Spinal cord (tissue), 9 donors: ENCODE measurements at regions not wholly inside any gene's neighbourhood (a gene's known extent, or its start where the extent isn't known, plus 50 kb on each side); places are given as distances from the start of the nearest gene placed in this dataset.

Source experiments
- DNase-seq, 6 donors: peaks; one replicate each; pipeline versions ENCODE4 v3.0.0 to v3.0.0-alpha.2; 2013 to 2015; ENCODE audit warnings: low spot score in 6 of 6, low read depth in 4 of 6
- H3K27ac ChIP-seq: one replicate; pipeline ENCODE4 v1.5.1; 2013; ENCODE audit warnings: low read depth, low read length, control low read depth
- H3K27me3 ChIP-seq: one replicate; pipeline ENCODE4 v1.6.1; 2013; ENCODE audit warnings: low read length; ENCODE audit not compliant: control insufficient read depth, insufficient read depth
- H3K36me3 ChIP-seq: one replicate; pipeline ENCODE4 v1.6.1; 2013; ENCODE audit warnings: low read length; ENCODE audit not compliant: control insufficient read depth, insufficient read depth
- H3K4me1 ChIP-seq: one replicate; pipeline ENCODE4 v1.6.1; 2013; ENCODE audit warnings: low read length; ENCODE audit not compliant: control insufficient read depth, insufficient read depth
- H3K4me3 ChIP-seq: one replicate; pipeline ENCODE4 v1.5.1; 2013; ENCODE audit warnings: low read depth, low read length, control low read depth
- H3K9me3 ChIP-seq: one replicate; pipeline ENCODE4 v1.6.1; 2013; ENCODE audit warnings: low read length; ENCODE audit not compliant: control insufficient read depth, insufficient read depth
- WGBS: methylation state at CpG from one replicate; pipeline ENCODE4 v1.1.5; 2013; ENCODE audit warnings: missing lambda C conversion rate; ENCODE audit not compliant: insufficient coverage; 5-methylcytosine and 5-hydroxymethylcytosine counted together
- donor health status: healthy.

- no peak overlapping the region for H3K27ac ChIP-seq
- no peak for DNase-seq
- no CpG with 5 or more reads among the region's 3 CpGs for whole genome bisulfite sequencing
- H3K36me3 ChIP-seq: no peaks in the 10 kb centered on the region
- H3K27me3 ChIP-seq: no peaks in the 10 kb centered on the region
- no peaks in the 10 kb centered on the region for H3K9me3 ChIP-seq
- H3K4me1 ChIP-seq: no peaks in the 10 kb centered on the region
- H3K4me3 ChIP-seq: no peak overlapping the region
These were observed 73.6 kb downstream of the CYLC2 start for GRCh38 chr9:103068753-103069152.

GRCh38 chr9:103078581-103078980 lies 83.4 kb downstream of the CYLC2 start:
- no peaks in the 10 kb centered on the region for H3K36me3 ChIP-seq
- WGBS: no CpG with 5 or more reads among the region's 1 CpG
- H3K9me3 ChIP-seq: no peaks in the 10 kb centered on the region
- H3K4me1 ChIP-seq: no peaks in the 10 kb centered on the region
- H3K27ac ChIP-seq: no peak overlapping the region
- no peak for DNase-seq
- no peak overlapping the region for H3K4me3 ChIP-seq
- no peaks in the 10 kb centered on the region for H3K27me3 ChIP-seq

- Histone ChIP-seq H3K36me3 (no peaks in the 10 kb centered on the region), H3K27me3 (no peaks in the 10 kb centered on the region), H3K4me3 (no peak overlapping the region), H3K9me3 (no peaks in the 10 kb centered on the region), H3K4me1 (no peaks in the 10 kb centered on the region), H3K27ac (no peak overlapping the region)
- WGBS: no CpG with 5 or more reads among the region's 1 CpG
- no peak for DNase-seq
These were observed 87.4 kb downstream of the CYLC2 start for GRCh38 chr9:103082494-103082893.

DNA sequence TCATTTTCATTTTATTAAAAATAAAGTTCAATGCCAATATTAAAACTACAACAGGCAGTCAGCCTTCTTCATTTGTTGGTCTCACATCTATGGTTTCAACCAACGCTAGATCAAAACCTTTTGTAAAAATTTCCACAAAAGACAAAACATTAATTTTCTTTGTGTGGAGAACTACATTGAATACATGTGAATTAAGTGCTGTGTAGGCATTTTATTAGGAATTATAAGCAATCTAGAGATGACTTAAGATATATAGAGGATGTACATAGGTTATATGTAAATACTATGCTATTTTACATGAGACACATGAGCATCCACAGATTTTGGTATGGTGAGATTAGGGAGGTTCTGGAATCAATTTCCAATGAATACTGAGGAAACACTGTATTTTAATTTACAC lies 94.2 kb downstream of the CYLC2 start:
- no peak overlapping the region for H3K4me3 ChIP-seq
- no CpG with 5 or more reads among the region's 1 CpG for WGBS
- H3K27me3 ChIP-seq: no peaks in the 10 kb centered on the region
- no peak overlapping the region for H3K27ac ChIP-seq
- H3K9me3 ChIP-seq: no peaks in the 10 kb centered on the region
- H3K4me1 ChIP-seq: no peaks in the 10 kb centered on the region
- H3K36me3 ChIP-seq: no peaks in the 10 kb centered on the region
- no peak for DNase-seq

DNA sequence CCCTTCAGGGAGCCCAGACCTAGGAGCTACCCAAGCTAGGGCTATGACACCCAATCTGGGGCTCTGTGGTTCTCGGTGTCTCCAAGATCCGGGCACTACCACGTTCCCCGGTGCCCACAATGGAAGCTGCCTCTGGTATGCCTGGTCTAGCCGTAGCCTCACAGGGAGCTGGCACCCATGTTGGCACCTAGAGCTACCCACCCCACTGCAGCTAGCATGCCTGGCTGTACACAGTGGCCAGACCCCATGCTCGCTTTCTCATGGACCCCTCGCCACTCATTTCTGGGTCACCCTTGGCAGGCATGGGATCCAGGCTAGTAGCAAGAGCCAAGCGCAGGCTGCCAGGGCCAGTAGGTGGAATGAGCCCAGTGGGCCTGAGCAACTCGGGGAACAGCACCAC lies 109.0 kb downstream of the CYLC2 start:
- no peaks in the 10 kb centered on the region for H3K27me3 ChIP-seq
- H3K4me1 ChIP-seq: no peaks in the 10 kb centered on the region
- no peaks in the 10 kb centered on the region for H3K9me3 ChIP-seq
- 88% methylated on average over 8 of the region's 9 CpGs for WGBS
- H3K27ac ChIP-seq: no peak overlapping the region
- no peak overlapping the region for H3K4me3 ChIP-seq
- no peak for DNase-seq
- no peaks in the 10 kb centered on the region for H3K36me3 ChIP-seq

DNA sequence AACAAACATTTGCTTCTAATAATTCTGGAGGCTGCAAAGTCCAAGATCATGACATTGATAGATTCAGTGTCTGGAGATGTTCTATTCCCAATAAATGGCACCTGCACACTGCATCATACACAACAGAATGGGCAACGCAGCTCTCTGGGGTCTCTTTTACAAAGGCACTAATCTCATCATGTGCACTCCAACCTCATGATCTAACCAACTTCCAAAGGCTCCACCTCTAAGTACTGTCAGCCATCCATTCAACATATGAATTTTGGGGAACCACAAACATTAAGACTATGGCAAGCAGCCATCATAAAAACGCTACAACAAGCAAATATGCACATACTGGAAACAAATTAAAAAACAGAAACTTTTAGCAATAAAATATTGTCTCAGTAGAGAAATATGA lies 121.1 kb downstream of the CYLC2 start:
- no peaks in the 10 kb centered on the region for H3K4me1 ChIP-seq
- 91% methylated on average over 1 of the region's 2 CpGs for WGBS
- DNase-seq: no peak
- no peak overlapping the region for H3K4me3 ChIP-seq
- no peaks in the 10 kb centered on the region for H3K9me3 ChIP-seq
- H3K27me3 ChIP-seq: no peaks in the 10 kb centered on the region
- H3K36me3 ChIP-seq: no peaks in the 10 kb centered on the region
- no peak overlapping the region for H3K27ac ChIP-seq

DNA sequence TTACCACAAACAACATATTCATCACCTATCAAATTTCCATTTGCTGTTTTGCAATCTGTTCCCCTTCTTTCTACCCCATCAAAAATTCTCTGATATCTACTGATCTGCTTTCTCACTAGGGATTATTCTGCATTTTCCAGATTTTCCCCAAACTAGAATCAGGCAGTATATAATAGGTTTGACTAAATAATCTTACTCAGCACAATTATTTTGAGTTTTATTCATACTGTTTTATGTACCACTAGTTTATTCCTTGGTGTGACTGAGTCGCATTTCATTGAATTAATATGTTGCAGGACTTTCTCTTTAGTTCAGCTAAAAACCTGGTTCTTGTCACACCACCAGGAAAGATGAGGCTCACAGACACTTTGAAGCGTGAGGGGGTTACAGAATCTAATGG lies 131.4 kb downstream of the CYLC2 start:
- Histone ChIP-seq H3K4me3 (no peak overlapping the region), H3K36me3 (no peaks in the 10 kb centered on the region)
- no CpG with 5 or more reads among the region's 2 CpGs for WGBS

GRCh38 chr9:103139891-103140290 lies 144.8 kb downstream of the CYLC2 start:
- H3K27ac ChIP-seq: no peak overlapping the region
- no CpG with 5 or more reads among the region's 2 CpGs for WGBS
- H3K9me3 ChIP-seq: no peaks in the 10 kb centered on the region
- no peak for DNase-seq
- no peak overlapping the region for H3K4me3 ChIP-seq
- no peaks in the 10 kb centered on the region for H3K36me3 ChIP-seq
- H3K4me1 ChIP-seq: no peaks in the 10 kb centered on the region
- no peaks in the 10 kb centered on the region for H3K27me3 ChIP-seq

More for the DNA sequence above, 131.4 kb downstream of the CYLC2 start:
- Histone ChIP-seq H3K9me3 (no peaks in the 10 kb centered on the region), H3K27ac (no peak overlapping the region), H3K27me3 (no peaks in the 10 kb centered on the region), H3K4me1 (no peaks in the 10 kb centered on the region)
- DNase-seq: no peak

DNA sequence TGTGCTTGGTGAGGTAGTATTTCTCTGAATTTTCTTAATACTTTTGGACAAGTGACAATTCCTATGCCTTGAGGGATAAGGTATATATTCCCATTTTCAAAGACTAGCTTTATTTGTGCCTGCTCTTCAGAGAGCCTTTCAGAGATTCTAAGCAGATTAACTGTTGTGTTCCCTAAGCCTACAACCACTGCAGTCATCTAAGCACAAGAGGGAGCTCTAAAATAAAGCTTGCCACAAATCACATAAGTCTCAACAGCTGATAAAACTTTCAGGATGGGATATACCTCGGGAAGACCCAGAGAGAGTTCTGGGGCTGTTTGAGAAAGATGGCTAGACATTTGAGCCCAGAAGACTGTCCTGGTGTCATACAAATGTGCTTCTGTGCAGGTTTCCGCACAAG lies 157.3 kb downstream of the CYLC2 start:
- H3K36me3 ChIP-seq: no peaks in the 10 kb centered on the region
- no peaks in the 10 kb centered on the region for H3K27me3 ChIP-seq
- no peak overlapping the region for H3K4me3 ChIP-seq
- DNase-seq: no peak
- H3K4me1 ChIP-seq: no peaks in the 10 kb centered on the region
- no peak overlapping the region for H3K27ac ChIP-seq
- H3K9me3 ChIP-seq: no peaks in the 10 kb centered on the region
- WGBS: 100% methylated on average over 1 of the region's 2 CpGs

DNA sequence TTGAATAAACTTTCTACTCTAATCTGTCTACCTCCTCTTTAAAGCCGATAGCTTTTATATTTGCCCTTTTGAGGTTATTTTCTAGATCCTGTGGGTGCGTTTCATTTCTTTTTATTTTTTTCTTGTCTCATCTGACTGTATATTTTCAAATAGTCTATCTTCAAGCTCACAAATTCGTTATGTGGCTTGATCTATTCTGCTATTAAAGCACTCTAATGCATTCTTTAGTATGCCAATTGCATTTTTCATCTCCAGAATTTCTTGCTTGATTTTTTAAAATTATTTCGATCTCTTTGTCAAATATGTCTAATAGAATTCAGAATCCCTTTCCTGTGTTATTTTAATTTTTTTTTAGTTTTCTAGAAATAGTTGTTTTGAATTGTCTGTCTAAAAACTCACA lies 172.4 kb downstream of the CYLC2 start:
- H3K36me3 ChIP-seq: no peaks in the 10 kb centered on the region
- no peaks in the 10 kb centered on the region for H3K27me3 ChIP-seq
- no CpG with 5 or more reads among the region's 4 CpGs for WGBS

More for the DNA sequence above, 172.4 kb downstream of the CYLC2 start:
- Histone ChIP-seq H3K4me1 (no peaks in the 10 kb centered on the region), H3K4me3 (no peak overlapping the region), H3K9me3 (peaks cover 4% of the 10 kb centered on the region), H3K27ac (no peak overlapping the region)
- no peak for DNase-seq
